T-helper 2 cell (primary cell): ENCODE measurements at regions not wholly inside any gene's neighbourhood (a gene's known extent, or its start where the extent isn't known, plus 50 kb on each side); places are given as distances from the start of the nearest gene placed in this dataset.
A peak's percentile ranks its signal among the peaks of the same experiment; 100 is the strongest.

Experiments
- DNase-seq, 5 experiments: peaks; one replicate each; pipeline versions ENCODE4 v3.0.0 to v3.0.0-alpha.2; 2012 to 2022

GRCh38 chr14:101460986-101461750 lies 100.1 kb upstream of the DIO3 start:
- no peak for DNase-seq

- DNase-seq, result no peak
These were observed 99.4 kb upstream of the DIO3 start for GRCh38 chr14:101461891-101462290.

GRCh38 chr14:101462726-101463565 lies 98.3 kb upstream of the DIO3 start:
- DNase-seq, result no peak

- no peak for DNase-seq
These were observed 97.6 kb upstream of the DIO3 start for GRCh38 chr14:101463566-101464171.

GRCh38 chr14:101464310-101464983 lies 96.8 kb upstream of the DIO3 start:
- DNase-seq, result no peak

- no peak for DNase-seq
These were observed 96.1 kb upstream of the DIO3 start for GRCh38 chr14:101464984-101465794.

GRCh38 chr14:101465795-101466448 lies 95.4 kb upstream of the DIO3 start:
- no peak for DNase-seq

GRCh38 chr14:101466456-101467180 lies 94.7 kb upstream of the DIO3 start:
- no peak for DNase-seq

- no peak for DNase-seq
These were observed 93.9 kb upstream of the DIO3 start for GRCh38 chr14:101467181-101467926.

GRCh38 chr14:101469382-101470247 lies 91.7 kb upstream of the DIO3 start:
- DNase-seq, result no peak

- DNase-seq, result no peak
These were observed 91.0 kb upstream of the DIO3 start for GRCh38 chr14:101470266-101470665.

GRCh38 chr14:101471723-101472517 lies 89.4 kb upstream of the DIO3 start:
- DNase-seq, result no peak

GRCh38 chr14:101472518-101472849 lies 88.8 kb upstream of the DIO3 start:
- no peak for DNase-seq

GRCh38 chr14:101473045-101473729 lies 88.1 kb upstream of the DIO3 start:
- peak in 1 of 5 experiments; percentile 24 for DNase-seq

- no peak for DNase-seq
These were observed 87.3 kb upstream of the DIO3 start for GRCh38 chr14:101473795-101474562.

GRCh38 chr14:101474563-101475455 lies 86.5 kb upstream of the DIO3 start:
- no peak for DNase-seq
